ENCODE measurements at regions not wholly inside any gene's neighbourhood (a gene's known extent, or its start where the extent isn't known, plus 50 kb on each side); places are given as distances from the start of the nearest gene placed in this dataset.

DNA sequence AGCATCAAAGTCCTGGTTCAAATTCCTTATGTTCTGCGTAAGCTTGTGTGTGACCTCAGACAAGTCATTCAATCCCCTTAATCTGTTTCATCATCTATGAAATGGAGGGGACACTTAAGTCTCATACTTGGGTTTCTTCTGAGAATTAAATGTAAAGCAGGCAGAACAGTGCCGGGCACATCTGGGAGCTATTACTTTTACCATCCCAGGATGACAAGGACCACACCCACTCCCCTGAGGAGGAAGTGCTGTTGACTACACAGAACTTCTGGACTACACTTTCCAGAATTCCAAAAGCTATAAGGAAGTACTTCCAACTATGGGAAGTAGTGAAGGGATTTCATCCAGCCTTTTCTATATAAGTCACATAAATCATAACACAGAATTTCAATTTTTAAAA lies 294.9 kb downstream of the IPMK start:
- TF ChIP-seq, protein P1, sequence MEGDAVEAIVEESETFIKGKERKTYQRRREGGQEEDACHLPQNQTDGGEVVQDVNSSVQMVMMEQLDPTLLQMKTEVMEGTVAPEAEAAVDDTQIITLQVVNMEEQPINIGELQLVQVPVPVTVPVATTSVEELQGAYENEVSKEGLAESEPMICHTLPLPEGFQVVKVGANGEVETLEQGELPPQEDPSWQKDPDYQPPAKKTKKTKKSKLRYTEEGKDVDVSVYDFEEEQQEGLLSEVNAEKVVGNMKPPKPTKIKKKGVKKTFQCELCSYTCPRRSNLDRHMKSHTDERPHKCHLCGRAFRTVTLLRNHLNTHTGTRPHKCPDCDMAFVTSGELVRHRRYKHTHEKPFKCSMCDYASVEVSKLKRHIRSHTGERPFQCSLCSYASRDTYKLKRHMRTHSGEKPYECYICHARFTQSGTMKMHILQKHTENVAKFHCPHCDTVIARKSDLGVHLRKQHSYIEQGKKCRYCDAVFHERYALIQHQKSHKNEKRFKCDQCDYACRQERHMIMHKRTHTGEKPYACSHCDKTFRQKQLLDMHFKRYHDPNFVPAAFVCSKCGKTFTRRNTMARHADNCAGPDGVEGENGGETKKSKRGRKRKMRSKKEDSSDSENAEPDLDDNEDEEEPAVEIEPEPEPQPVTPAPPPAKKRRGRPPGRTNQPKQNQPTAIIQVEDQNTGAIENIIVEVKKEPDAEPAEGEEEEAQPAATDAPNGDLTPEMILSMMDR (IDR thresholded peaks at IDR 0.05; ENCODE audit: unreplicated experiment) = no peak
- peaks cover 2% of the 10 kb centered on the region for H3K4me1 Mint-ChIP-seq (ENCODE audit: unreplicated experiment)
- no peaks in the 10 kb centered on the region for H3K9me3 Mint-ChIP-seq (ENCODE audit: unreplicated experiment)
- H3K27ac Mint-ChIP-seq (ENCODE audit: unreplicated experiment) = no peak overlapping the region
- no peaks in the 10 kb centered on the region for H3K27me3 Mint-ChIP-seq (ENCODE audit: unreplicated experiment)
- H3K36me3 Mint-ChIP-seq (ENCODE audit: low read depth, unreplicated experiment) = no peaks in the 10 kb centered on the region
- no peak for DNase-seq (ENCODE audit: low spot score)
- H3K4me3 Mint-ChIP-seq (ENCODE audit: unreplicated experiment) = no peak overlapping the region

DNA sequence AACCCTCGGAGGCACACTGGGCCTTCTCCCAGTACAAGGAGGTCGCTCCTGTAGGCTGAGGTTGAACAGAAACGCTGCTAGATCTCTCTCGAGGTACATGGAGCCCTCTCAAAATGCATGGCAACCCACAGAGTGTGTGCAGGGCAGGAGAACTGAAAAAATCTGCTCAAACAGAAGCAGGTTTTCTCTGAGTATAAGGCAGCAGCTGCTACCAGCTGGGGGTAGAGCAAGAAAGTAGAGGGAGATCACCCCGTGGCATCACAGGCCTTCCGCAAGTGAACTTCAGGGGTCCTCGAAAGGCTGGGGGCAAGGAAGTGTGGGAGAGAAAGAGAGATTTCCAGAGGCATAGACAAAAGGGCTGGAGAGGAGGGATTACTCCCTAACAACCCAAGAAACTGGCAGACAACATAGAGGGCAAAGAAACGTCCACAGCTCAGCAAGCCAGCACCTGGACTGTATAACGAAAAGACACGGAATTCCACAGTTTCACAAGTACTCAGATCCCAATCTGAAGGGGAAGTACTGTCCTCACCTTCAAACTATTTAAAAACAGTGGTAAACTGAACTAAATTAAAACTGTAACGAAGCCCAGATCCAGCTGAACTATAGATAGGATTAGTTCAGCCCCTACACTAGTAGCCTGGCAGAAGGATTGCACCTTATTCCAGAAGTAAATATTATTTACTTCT lies 299.2 kb downstream of the IPMK start:
- no peak for DNase-seq (ENCODE audit: low spot score)
- Mint-ChIP-seq H3K27me3 (ENCODE audit: unreplicated experiment) (no peaks in the 10 kb centered on the region), H3K9me3 (ENCODE audit: unreplicated experiment) (no peaks in the 10 kb centered on the region), H3K4me3 (ENCODE audit: unreplicated experiment) (no peak overlapping the region), H3K27ac (ENCODE audit: unreplicated experiment) (no peak overlapping the region), H3K36me3 (ENCODE audit: low read depth, unreplicated experiment) (no peaks in the 10 kb centered on the region), H3K4me1 (ENCODE audit: unreplicated experiment) (peaks cover 2% of the 10 kb centered on the region)
- TF ChIP-seq, protein P1 (IDR thresholded peaks at IDR 0.05; ENCODE audit: unreplicated experiment) = no peak

DNA sequence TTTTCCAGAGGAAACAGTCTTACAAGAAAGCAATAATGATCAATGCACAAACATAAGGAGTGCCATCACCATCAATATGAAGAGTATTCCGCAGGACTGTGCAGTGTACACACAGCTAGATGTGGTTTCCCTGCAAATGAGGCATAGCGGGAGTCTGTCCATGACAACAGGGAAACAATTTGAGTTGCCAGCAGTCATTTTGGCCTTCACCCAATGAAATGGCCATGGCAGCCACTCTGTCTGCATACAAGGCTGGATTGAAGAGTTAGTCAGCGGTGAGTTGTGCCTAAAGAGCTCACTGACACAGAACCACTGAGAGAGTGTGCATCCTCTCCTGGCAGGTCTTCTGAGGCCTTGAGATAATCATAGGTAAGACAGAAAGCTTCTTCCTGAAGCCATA lies 303.3 kb downstream of the IPMK start:
- no peaks in the 10 kb centered on the region for H3K4me1 Mint-ChIP-seq (ENCODE audit: unreplicated experiment)
- no peak overlapping the region for H3K27ac Mint-ChIP-seq (ENCODE audit: unreplicated experiment)
- no peaks in the 10 kb centered on the region for H3K27me3 Mint-ChIP-seq (ENCODE audit: unreplicated experiment)
- H3K36me3 Mint-ChIP-seq (ENCODE audit: low read depth, unreplicated experiment) = no peaks in the 10 kb centered on the region
- no peak for DNase-seq (ENCODE audit: low spot score)
- no peak overlapping the region for H3K4me3 Mint-ChIP-seq (ENCODE audit: unreplicated experiment)
- H3K9me3 Mint-ChIP-seq (ENCODE audit: unreplicated experiment) = no peaks in the 10 kb centered on the region
- TF ChIP-seq, protein P1 (IDR thresholded peaks at IDR 0.05; ENCODE audit: unreplicated experiment) = no peak

DNA sequence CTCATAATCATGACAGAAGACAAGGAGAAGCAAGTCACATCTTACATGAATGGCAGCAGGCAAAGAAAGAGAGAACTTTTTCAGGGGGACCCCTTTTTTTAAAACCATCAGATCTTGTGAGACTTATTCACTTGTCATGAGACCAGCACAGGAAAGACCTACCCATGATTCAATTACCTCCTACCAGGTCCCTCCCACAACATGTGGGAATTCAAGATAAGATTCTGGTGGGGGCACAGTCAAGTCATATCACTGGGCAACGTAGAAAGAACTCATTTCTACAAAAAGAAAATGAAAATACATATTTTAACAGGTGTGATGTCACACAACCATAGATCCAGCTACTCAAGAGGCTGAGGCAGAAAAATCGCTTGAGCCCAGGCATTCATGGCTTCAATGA lies 304.1 kb downstream of the IPMK start:
- H3K9me3 Mint-ChIP-seq (ENCODE audit: unreplicated experiment) = no peaks in the 10 kb centered on the region
- no peak overlapping the region for H3K27ac Mint-ChIP-seq (ENCODE audit: unreplicated experiment)
- no peaks in the 10 kb centered on the region for H3K36me3 Mint-ChIP-seq (ENCODE audit: low read depth, unreplicated experiment)
- H3K4me3 Mint-ChIP-seq (ENCODE audit: unreplicated experiment) = no peak overlapping the region
- no peaks in the 10 kb centered on the region for H3K27me3 Mint-ChIP-seq (ENCODE audit: unreplicated experiment)
- TF ChIP-seq, protein P1 (IDR thresholded peaks at IDR 0.05; ENCODE audit: unreplicated experiment) = no peak
- H3K4me1 Mint-ChIP-seq (ENCODE audit: unreplicated experiment) = no peaks in the 10 kb centered on the region
- DNase-seq (ENCODE audit: low spot score) = no peak

DNA sequence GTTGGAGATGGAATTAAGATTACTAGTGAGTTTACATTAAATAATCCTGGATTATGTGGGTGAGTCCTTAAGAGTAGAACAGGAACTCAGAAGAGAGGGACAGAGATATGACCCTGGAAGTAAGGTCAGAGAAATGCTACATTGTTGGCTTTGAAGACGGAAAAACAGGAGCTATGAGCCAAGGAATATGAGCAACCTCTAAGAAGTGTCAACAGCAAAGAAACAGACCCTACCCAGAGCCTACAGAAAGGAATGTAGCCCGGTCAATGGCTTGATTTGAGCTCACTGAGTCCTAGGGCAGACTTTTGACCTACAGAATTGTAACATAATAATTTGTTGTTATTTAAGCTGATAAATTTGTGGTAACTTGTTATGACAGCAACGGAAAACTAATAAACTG lies 304.9 kb downstream of the IPMK start:
- Mint-ChIP-seq H3K4me3 (ENCODE audit: unreplicated experiment) (no peak overlapping the region), H3K27me3 (ENCODE audit: unreplicated experiment) (no peaks in the 10 kb centered on the region), H3K36me3 (ENCODE audit: low read depth, unreplicated experiment) (no peaks in the 10 kb centered on the region), H3K9me3 (ENCODE audit: unreplicated experiment) (no peaks in the 10 kb centered on the region), H3K27ac (ENCODE audit: unreplicated experiment) (no peak overlapping the region), H3K4me1 (ENCODE audit: unreplicated experiment) (no peaks in the 10 kb centered on the region)
- DNase-seq (ENCODE audit: low spot score) = no peak
- TF ChIP-seq, protein P1 (IDR thresholded peaks at IDR 0.05; ENCODE audit: unreplicated experiment) = no peak

Measured in endothelial cell (in vitro differentiated cells).